HG03432 (cell line): ENCODE measurements at regions not wholly inside any gene's neighbourhood (a gene's known extent, or its start where the extent isn't known, plus 50 kb on each side); places are given as distances from the start of the nearest gene placed in this dataset.

Experiments used
- ATAC-seq: cut with Tn5 transposase; IDR thresholded peaks from one replicate; pipeline ENCODE4 v1.9.1; 2021; ENCODE audit warnings: mild to moderate bottlenecking, moderate library complexity; ENCODE audit not compliant: unreplicated experiment

DNA sequence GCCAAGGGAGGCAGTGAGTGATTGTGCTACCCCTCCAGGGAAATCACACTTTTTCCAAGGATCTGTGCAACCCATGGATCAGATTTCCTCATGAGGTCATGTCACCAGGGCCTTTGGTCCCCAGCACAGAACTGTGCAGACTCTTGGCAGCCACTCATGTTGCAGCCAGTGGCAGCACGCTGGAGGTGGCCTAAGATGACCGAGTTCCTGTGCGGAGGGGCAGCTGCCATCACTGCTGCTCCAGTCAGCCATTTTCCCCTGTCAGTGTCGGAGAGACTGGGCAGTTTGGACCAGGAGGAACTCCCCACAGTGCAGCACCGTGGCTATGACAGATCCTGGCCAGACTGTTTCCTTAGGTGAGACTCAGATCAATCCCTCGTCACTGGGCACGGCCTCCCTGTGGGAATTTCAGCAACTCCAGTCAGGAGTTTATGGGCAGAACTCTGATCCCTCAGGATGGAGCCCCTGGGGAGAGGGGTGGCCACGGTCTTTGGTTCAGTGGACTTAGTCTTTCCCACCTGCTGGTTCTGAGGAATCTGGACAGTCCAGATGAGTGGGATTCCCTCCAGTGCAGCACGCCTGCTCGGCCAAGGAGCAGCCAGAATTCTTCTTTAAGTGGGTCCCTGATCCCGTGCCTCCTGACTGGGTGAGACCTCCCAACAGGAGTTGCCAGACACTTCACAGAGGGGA lies 194.6 kb upstream of the CARD18 start:
- ATAC-seq = no peak

DNA sequence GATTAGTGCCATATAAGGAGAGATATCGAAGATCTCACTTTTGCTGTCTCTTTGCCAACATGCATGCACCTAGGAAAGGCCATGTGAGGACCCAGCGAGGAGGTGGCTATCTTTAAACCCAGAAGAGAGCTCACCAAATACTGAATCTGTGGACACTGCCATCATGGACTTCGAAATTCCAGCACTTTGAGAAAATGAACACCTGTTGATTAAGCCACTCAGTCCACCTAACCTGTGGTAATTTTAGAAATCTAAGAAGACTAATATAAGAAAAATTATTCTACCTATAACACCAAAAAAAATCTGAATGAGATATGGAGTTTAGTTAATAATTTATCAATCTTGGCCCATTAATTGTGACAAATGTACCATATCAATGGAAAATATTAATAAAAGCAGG lies 193.6 kb upstream of the CARD18 start:
- no peak for ATAC-seq

DNA sequence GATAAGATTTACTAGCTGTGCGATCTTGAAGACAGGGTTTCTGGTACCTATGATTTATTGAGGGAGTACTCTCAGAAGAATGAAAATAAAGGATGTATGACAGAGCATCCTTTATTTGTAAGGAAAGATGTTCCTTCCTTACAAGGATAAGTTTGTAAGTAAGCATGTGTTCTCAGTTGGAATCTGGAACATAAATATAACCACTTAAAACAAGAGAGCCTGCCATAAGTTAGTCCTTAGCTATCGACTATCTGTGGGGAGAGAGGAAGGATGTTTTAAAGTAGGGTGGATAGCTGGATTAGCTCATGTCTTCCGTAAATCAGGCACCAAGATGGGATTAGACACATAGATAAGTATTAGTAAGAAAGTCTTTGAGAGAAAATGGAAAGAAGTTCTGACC lies 192.6 kb upstream of the CARD18 start:
- no peak for ATAC-seq

DNA sequence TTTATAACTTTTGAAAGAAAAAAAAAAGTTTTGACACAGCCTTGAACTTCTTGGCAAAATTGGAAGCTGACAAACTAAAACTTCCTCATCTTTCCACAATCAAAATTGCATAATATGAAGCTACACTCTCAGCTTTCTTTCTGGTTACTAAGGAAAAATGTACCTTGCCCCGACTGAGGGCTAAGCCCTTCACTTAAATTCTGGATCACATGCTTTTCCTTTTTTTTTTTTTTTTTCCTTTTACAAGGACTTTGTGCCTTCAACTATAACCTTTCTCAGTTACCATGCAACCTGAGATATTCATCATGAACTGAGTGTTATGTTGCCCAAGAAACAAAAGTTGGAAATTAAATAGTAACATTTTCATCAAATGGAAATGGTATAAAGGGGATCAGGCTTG lies 188.5 kb upstream of the CARD18 start:
- no peak for ATAC-seq

DNA sequence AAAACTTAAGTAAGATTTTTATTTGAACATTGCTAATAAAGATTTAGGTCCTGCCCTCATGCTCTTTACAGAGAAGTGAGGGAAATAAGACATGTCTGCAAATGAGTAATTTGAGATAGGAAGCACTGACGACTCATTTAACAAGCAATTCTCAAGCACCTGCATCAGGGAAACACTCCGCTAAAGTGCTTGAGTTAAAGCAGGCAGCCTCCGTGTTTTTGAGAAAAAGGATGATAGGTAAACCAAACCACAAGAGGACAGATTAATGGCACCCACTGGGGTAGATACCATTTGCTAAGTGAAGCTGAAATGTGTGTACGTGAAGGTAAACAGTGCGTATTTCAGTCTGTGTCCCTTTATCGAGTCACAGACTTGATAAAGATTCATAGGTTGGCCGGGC lies 184.6 kb upstream of the CARD18 start:
- no peak for ATAC-seq

DNA sequence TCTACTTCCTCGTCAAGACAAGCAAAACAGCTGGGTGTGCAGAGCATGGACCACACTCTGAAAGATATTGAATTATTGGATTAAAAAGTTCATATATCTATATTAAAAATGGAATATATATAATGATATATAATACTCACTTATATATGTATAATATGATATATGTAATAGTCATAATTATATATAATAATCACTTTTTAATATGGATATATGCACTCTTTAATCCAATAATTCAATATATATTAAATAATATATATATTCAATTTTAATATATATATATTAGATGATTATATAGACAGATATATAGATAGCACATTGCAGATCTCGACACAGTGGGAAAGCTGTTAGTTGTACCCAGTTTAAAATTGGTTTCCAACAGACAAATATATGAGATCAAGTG lies 182.1 kb upstream of the CARD18 start:
- no peak for ATAC-seq

DNA sequence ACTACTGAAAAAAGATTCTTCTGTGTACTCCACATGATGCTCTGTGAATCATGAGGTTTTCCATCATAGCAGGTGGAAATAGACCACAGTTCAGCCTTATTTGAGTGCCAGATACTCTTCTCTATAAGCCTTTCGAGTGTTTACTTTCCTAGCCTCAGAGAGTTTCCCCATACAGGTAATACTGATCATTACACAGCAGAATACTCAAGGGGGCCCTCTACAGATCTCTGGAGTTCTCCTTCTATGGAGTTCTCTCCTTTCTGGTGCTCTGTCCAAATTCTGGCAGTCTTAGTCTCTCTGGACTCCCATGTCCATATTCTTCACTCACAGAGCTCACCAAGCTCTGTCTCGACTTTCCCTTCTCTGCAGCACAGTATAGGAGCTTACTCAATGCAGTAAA lies 175.7 kb upstream of the CARD18 start:
- no peak for ATAC-seq

DNA sequence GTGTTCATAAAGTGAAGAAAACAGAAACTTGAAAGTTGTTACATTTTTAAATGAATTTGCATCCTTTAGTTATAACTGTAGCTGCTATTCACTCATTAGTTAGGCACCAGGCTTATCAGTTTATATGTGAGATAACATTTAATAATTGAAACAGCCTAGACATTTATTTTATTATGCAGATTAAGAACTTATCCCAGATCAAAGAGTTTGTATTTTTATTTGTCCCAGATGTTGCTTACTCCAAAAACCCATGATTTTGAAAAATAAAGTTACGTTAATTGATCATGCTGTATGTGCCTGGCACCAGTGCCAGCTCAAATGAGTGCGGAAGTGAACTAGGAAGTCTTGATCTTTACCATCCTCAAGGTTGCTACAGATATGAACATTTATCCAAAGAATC lies 172.7 kb upstream of the CARD18 start:
- no peak for ATAC-seq

DNA sequence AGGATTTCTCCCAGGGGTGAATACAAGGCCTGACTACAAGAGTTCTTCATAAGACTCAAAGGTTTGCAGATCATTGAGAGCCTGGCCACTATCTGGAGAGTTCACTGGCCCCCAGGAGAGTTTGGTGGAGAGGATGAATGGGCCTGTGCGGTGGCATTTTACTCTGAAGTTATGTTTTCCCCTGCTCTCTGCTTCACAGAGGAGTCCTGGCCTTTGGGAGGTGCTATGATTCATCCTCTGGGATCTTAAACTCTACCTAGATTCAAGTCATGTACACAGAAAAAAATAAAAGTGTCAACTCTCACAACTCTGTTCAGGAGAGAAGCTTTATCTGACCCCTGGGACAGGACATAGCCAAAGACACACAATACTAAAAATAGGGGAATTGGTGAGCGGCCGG lies 159.1 kb upstream of the CARD18 start:
- ATAC-seq = no peak

DNA sequence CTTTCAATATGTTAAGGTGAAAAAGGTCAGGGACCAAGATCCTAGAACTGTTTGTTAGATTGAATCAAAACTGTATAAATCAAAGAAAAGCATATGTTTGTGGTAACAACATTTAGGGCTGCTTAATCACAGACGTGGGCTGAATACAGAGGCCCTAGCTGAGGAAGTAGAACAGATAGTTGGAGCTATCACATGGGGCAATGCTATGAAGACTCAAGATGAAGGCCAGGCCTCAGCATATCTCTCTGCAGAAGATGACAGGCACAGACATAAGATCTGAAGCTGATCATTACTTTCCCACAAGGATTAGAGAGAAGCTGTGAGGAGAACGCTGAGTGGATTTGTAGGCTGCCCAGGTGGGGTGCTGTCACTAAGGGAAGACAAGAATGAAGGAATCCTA lies 158.6 kb upstream of the CARD18 start:
- ATAC-seq = no peak

DNA sequence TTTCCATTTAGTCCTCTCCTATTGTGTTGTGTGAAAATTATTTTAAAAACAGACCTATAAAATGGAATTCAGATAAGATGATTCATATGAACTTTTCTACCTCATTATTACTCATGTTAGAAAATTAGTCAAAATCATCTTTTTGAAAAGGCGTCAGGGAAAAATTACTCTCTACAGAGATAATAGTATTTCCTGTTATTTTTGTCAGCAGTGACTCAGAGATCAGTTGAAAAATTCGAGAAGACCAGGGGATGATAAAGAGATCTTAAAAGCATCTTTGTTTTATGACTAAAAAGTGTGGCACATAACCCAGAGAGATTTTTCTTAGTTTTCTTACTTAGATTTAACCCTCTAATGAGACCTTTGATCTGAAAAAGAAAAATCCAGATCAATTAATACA lies 157.9 kb upstream of the CARD18 start:
- no peak for ATAC-seq

DNA sequence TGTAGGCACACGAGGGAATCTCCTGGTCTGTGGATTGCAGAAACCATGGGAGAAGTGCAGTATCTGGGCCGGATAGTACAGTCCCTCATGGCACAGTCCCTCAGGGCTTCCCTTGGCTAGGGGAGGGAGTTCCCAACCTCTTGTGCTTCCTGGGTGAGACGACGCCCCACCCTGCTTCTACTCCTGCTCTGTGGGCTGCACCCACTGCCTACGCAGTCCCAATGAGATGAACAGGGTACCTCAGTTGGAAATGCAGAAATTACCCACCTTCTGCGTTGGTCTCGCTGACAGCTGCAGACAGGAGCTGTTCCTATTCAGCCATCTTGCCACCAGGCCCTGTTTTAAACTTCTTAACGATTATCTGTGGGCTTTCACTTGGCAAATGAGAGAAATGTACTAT lies 157.2 kb upstream of the CARD18 start:
- ATAC-seq = no peak

DNA sequence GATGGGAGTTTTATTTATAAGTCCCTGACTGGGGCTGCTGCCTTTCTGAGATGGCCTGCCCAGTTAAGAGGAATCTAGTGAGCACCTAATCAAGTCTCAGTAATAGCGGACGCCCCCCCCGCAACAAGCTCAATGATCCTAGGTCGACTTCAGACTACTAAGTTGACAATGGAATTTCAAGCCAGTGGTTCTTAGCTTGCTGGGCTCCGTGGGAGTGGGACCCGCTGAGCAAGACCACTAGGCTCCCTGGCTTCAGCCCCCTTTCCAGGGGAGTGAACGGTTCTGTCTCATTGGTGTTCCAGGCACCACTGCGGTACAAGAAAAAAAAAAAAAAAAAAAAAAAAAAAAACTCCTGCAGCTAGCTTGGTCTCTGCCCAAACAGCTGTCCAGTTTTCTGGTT lies 156.8 kb upstream of the CARD18 start:
- no peak for ATAC-seq

DNA sequence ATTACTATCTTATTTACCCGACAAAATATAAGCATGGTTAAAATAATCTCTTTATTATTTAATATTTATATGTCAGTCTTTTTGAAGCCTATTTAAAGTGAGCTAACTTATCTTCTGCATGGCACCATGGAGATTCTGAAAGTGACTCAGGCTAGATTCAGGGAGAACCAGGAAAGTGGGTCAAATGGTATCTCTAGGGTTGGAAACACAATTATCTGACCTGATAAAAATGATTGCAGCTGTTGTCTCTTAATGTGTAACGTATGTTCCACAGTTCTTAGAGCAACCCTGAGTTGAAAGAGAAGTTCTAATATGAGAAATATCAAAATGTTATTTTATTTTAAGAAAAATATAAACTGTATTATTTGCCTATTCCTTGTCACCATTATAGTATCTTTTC lies 143.1 kb upstream of the CARD18 start:
- ATAC-seq = no peak

DNA sequence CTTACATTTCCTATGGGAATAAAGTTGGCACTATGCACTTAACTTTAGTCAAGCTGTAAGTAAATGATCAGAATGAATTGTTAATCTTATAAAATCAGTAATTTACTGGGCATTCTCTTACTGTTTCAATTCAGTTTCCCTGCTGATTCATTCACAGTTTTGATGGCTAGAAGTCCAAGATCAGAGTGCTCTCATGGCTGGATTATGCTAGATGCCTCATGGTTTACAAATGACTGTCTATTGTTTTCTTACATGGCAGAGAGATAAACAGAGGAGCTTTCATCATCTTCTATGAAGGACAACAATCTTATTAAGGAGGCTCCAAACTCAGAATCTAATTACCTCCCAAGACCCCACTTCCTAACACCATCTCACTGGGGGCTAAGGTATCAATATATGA lies 135.1 kb upstream of the CARD18 start:
- ATAC-seq = no peak

DNA sequence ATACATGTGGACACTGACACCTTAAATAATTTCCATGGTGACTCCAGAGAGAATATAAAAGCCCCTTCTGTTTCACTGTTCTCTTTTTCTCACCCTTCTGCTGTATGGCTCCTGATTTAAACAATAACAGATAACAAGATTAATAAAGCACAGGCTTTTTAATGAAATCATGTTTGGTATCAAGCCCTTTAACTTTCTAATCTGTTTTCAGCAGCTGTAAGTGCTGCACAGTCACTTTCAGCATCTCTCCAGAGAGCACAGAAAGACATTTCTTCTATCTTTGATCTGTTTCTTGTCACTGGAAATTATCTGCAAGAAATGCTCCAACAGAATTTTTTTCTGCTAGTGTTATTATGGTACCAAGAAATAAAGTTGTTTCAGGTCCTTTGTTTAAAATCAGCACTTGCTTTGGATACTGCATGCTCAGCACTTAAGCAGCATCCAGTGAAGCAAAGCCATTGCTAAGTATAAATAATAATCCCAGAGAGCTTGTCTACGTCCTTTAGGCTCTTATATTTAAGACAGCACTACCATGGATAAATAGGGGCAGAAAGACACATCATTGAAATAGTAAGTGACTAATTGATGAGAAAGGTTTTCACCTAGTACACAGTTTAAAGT lies 134.2 kb upstream of the CARD18 start:
- ATAC-seq = no peak

DNA sequence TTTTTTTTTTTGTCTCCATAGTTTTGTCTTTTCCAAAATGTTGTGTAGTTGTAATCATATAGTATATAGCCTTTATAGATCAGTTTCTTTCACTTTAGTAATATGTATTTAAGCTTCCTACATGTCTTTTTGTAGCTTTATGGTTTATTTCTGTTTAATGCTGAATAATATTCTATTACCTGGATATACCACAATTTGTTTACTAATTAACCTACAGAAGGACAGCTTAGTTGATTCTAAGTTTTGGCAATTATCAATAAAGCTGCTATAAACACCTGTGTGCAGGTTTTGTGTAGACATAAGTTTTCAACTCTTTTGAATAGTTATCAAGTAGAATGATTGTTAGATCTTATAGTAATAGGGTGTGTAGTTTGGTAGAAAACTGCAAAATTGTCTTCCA lies 130.3 kb upstream of the CARD18 start:
- ATAC-seq = no peak

DNA sequence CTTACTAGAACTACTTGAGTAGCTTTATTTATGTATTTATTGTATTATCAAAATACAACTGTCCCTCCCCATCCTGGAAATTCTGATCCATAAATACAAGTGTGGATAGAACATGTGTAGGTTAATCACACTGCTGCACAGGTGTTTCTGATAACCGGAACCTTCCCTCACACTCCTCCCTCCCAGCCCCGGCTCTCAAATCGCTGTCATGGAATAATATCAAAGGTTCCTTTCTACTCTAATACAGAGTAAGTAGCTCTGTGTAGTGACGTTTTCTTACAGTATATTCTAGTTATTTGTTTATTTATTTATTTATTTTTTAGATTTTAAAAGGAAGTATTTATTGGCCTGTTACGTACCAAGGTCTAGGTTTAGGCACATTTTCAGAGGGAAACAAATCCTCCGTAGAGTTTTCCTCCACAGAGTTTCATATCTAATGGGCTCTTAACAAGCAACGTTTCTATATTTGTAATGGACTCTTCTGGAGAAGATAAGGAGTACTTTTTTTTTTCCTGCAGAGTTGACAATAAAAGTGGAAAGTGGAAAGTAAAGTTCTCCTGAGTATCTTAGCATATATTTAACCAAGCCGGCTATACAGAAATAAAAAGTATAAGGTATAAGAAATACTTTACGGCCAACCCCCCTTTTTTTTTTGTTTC lies 129.0 kb upstream of the CARD18 start:
- ATAC-seq = no peak

DNA sequence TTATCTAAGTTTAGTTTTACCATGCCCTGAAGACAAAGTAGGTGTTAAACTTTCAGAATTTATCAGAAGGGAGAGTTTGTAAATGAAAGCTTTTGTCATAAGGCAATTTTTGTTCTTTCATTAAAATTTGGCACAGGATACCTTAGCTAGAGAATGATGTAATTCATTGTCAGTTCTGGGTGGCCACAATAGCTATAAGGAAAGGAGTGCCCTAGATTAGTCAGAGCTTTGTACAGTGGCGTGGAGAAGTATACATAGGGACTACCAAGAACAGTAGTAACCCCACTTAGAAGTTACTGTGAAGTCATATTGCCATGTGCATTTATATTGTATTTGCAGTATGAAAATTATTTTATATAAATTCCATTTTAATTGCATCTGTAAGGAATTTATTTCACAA lies 126.3 kb upstream of the CARD18 start:
- ATAC-seq = no peak

DNA sequence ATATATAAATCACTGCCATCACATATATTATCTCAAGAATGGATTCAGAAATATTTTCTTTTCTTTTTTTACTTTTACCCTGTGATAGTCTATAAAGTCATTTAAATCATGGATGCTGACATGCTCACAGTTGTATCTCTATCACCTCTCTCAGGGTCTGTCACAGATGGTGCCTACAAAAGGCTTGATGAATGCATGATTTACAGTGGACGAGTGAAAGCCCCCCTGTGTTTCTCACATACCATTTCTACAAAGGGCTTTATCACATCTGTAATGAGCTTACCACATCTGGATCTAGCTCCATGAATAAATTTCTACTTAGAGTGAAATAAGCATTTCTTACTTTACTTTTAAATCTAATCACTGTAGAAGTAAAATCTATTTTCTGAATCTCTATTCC lies 121.4 kb upstream of the CARD18 start:
- ATAC-seq = no peak

DNA sequence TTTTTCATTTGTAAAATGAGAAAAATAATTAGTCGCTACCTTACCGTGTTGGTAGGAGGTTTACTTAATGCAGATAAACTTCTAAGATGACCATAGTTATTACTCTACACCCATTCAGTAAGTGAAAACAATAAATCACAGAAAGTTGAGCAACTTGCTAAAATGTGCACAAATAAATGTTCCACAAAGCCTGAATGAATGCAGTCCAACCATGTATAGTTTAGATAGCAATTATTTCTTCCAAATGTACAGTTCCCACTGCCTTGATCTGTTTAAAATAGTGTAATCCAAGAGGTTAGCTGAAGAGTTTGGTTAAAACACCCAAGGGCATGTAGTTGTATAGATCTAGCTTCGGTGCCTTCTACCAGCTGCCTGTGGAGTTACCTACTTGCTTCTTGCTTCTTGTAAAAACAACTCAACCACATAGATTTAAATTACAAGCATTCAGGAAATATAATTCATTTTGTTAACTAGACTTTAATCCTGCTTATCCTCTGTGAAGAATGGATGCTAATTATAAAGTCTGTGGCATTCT lies 106.3 kb upstream of the CARD18 start:
- no peak for ATAC-seq

DNA sequence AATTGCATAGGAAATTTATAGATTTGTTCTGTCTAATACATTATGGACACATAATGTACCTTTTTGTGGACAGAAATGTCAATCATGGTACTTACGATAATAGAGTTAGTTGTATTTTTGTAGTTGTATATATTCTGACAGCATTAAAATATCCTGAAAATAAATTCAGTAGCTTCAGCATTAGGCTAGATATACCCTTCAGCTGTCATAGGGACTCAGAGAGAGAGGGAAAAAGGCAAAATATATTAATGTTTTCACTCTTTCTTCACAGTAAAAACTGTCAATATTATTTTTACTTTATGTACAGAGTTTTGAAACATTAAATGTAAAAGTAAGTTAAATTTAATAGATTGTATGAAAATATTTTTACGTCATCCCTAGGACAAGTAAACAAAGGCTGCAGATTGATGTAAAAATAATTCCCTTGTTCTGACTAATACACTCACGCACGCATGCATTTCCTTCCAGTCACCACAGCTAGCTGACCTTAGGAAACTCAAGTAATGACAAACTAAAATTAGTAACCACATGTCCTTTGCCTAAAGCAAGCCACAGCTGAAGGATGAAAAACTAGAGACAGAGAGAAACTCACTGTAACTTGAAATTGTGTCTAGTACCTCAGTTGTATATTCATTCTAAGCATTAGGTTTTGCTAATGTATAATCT lies 104.7 kb upstream of the CARD18 start:
- ATAC-seq = no peak
